ENCODE measurements at regions not wholly inside any gene's neighbourhood (a gene's known extent, or its start where the extent isn't known, plus 50 kb on each side); places are given as distances from the start of the nearest gene placed in this dataset.
A peak's percentile ranks its signal among the peaks of the same experiment; 100 is the strongest.

DNA sequence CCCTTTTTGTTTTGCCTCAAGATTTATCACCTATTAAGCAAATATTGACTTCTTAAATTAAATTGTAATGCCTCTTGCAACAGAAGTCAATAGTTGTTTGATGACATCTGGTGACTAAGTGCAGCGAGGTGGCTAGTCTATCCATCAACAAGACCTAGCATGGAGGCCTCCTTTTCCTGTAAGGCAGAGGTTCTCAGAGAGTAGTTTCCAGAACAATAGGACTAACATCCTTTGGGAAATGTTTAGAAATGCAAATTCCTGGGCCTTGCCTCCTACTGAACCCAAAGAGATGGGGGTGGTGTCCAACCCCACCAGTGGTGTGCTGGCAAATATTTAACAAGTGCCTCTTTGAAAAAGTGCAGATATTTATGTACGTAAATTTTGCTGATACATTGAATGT lies 143.7 kb downstream of the SCP2D1 start:
- no peak for DNase-seq (ENCODE audit: low spot score)
- FAIRE-seq: no peak

GRCh38 chr20:18971121-18971520 lies 157.5 kb downstream of the SCP2D1 start:
- DNase-seq (ENCODE audit: low spot score) (no peak), FAIRE-seq (no peak)

GRCh38 chr20:18971574-18971973 lies 158.0 kb downstream of the SCP2D1 start:
- no peak for FAIRE-seq
- no peak for DNase-seq (ENCODE audit: low spot score)

DNA sequence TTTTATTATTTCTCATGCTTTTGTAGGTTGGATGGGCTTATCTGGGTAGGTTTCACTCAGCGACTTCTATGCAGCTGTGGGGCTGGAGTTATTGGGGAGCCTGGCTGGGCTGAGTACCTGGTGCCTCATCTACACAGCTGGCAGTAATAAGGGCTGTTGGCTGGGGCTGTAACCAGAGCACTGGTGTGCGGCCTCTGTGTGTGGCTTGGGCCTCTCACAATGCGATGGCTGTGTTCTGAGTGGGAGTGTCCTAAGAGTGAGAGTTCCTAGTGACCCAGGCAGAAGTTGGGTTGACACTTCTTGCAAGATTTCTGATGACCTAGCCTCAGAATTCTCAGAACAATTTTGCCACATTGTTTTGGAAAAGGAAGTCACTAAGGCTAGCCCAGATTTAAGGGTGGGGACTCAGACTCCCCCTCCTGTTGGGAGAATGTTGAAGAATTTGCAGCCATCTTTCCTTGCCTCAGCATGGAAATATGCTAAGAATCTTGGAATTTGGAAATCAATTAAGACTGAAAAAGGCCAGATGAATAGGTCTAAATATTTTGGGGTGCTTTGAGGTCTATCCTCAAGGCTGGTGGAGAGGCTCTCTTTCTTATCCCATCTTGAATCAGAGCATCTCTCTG lies 158.8 kb downstream of the SCP2D1 start:
- DNase-seq (ENCODE audit: low spot score) (no peak), FAIRE-seq (no peak)

GRCh38 chr20:18973529-18974173 lies 160.1 kb downstream of the SCP2D1 start:
- DNase-seq (ENCODE audit: low spot score): no peak
- no peak for FAIRE-seq

DNA sequence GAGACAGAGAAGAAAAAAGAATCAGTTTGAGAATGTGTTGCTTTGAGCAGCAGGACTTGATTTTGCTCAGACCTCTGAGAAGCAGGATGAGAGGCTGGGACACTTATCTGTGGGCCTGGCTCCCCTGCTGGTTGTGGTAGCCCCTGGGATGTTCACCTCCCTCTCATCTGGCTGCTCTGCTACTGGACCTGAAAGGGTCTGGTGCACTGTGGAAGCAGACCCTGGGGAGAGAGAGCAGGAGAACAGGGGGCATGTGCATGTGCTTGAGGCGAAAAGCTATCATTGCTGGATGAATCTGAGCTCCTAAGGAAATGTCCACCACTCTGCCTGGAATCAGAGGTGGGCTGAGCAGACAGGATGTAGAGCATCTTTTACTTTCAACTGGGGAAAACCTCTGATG lies 161.1 kb downstream of the SCP2D1 start:
- DNase-seq (ENCODE audit: low spot score): no peak
- FAIRE-seq: no peak

- DNase-seq (ENCODE audit: low spot score) (no peak), FAIRE-seq (no peak)
Observed at GRCh38 chr20:18977441-18977840, 163.9 kb downstream of the SCP2D1 start.

- DNase-seq (ENCODE audit: low spot score): no peak
- FAIRE-seq: no peak
Observed at GRCh38 chr20:18978311-18978710, 164.7 kb downstream of the SCP2D1 start.

DNA sequence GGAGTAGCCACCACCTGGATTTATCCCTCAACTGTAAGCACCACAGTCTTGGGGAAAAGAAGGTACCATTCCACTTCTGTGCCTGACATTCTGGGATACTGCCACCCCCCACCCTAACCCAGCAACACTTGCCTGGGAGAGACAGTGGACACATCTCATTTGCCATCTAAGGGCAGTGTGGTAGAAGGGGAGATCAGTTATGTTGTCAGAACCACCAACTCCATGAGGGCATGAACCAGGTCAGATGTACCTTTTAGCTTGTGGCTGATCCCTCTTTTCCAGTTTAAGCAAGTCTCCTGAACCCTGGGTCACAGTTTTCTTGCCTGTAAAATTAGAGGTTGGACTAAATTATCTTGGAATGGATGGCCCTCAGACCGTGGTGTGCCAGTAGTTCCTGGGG lies 165.5 kb downstream of the SCP2D1 start:
- FAIRE-seq (no peak), DNase-seq (ENCODE audit: low spot score) (no peak)

- no peak for FAIRE-seq
- no peak for DNase-seq (ENCODE audit: low spot score)
Observed at GRCh38 chr20:18981962-18982539, 168.5 kb downstream of the SCP2D1 start.

DNA sequence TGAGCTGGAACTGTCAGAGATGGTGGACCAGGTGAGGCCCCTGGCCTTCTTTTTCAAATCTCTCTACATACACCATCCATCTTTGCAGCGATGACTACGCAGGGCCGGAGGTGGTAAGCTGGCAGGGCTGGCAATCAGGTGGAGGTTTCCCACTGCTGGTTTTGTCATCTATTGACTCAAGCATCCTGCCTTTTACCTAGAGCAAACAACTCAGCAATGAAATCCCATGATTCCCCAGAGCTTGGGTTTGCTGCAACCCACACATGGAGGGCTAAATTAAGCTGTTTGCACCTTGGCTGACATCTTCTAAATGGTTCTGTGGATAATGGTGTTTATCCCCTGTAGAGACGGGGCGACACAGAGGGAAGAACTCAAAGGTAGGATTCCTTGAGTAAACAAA lies 170.2 kb downstream of the SCP2D1 start:
- DNase-seq (ENCODE audit: low spot score) (no peak), FAIRE-seq (no peak)

GRCh38 chr20:18984238-18985200 lies 170.9 kb downstream of the SCP2D1 start:
- DNase-seq (ENCODE audit: low spot score) (peak; percentile 21), FAIRE-seq (no peak)

DNA sequence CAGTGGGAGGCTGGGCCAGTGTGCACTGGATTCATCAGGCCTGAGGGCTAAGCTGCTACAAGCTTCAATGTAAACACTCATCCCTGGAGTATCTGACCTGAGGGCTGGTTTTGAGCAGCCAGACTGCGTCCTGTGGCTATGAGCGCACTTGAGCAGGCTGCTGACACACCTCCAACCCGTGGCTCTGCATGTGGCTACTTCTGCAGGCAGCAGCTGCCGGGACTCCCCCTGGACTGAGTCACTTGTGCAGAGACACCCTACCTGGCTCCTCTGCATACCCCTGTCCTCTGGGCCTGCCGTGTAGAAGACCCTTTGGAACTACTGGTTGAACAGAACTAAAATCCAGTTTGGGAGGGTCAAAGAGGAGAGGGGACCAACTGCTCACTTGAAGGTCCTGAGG lies 172.0 kb downstream of the SCP2D1 start:
- DNase-seq (ENCODE audit: low spot score) (no peak), FAIRE-seq (no peak)

DNA sequence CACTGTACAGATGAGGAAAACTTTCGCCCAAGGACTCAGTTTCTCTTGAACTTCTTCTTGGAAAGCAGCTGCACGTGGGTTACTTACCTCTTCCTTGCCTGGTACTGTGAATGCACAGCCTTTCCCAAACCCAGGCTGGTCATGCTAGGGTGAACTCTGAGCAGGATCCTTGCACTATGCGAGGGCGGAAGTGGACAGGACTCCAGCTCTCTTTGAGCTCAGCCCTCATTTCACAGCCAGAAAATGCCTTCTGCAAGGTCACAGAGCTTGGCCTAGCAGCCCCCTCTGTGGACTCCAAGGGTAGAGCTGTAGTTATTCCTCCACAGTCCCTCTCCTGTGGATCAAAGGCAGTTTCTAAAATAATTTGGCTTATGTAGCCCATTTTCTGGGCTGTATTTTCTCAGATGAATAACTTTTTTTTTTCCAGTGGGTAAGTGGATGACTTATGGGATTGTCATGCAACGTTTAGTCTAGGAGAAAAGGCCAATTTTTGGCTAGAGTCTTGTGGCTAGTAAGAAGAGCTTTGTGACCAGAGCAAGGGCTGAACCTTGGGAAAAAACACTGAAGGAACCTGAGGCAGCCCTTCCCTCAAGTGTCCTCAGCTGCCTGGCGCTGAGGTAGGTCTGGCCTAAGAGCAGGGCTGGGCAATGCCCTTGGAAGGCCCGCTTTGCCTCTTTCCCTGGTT lies 172.7 kb downstream of the SCP2D1 start:
- DNase-seq (ENCODE audit: low spot score) (no peak), FAIRE-seq (no peak)

- no peak for DNase-seq (ENCODE audit: low spot score)
- FAIRE-seq: no peak
Observed at GRCh38 chr20:18986895-18987580, 173.5 kb downstream of the SCP2D1 start.

- FAIRE-seq (no peak), DNase-seq (ENCODE audit: low spot score) (no peak)
Observed at GRCh38 chr20:18987781-18988360, 174.3 kb downstream of the SCP2D1 start.

- FAIRE-seq (no peak), DNase-seq (ENCODE audit: low spot score) (no peak)
Observed at GRCh38 chr20:18988701-18989100, 175.1 kb downstream of the SCP2D1 start.

- FAIRE-seq: no peak
Observed at GRCh38 chr20:18989736-18990474, 176.3 kb downstream of the SCP2D1 start.

DNA sequence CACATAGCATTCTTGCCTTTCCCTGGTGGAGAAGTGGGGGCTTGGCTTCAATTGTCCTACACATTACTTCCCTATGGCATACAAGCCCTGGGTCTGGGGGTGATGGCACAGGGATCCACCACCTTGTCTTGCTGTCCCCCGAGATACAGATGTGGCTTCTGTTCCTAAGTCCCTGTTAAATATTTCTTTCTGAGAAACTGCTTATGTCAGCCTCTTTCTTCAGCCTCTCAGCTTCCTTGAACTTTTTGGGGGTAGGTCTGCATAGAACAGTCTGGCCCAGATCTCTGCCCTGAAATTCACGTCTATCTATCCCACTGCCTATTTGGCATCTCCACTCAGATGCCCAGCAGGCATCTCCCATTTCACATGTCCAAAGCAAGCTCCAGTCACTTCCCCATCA lies 177.4 kb downstream of the SCP2D1 start:
- FAIRE-seq: no peak
- DNase-seq (ENCODE audit: low spot score): no peak

More at GRCh38 chr20:18989736-18990474, 176.3 kb downstream of the SCP2D1 start:
- DNase-seq (ENCODE audit: low spot score): no peak

- DNase-seq (ENCODE audit: low spot score) (no peak), FAIRE-seq (no peak)
Observed at GRCh38 chr20:18992418-18992817, 178.8 kb downstream of the SCP2D1 start.

All from urothelium cell line (cell line).